ENCODE measurements at regions not wholly inside any gene's neighbourhood (a gene's known extent, or its start where the extent isn't known, plus 50 kb on each side); places are given as distances from the start of the nearest gene placed in this dataset.
"Not testable (repeated sequence)": the region's sequence is repeated elsewhere in the genome, so short reads cannot be mapped to it uniquely, and the experiment has no call there.

DNA sequence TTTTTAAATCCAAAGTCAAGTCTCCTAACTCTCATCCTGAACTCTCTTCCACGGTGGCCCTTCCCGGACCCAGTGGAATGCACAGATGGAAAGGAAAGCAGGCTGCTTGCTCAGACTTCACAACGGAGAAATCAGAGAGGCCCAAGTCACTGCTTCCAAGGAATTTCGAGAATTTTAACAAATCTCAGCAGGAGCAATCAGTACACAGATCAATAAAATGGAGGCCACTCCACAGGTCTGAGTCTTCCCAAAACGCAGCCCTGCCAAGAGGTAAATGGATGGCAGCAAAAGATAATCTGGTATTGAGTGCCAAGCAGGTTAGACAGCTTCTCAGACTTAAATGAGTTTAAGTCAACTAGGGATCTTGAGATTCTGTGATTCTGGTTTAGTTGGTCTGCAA, 81.1 kb upstream of the TIAM1 start:
- Histone ChIP-seq H3K27ac (ENCODE audit: low read depth, low read length) (no peak overlapping the region), H3K9me3 (ENCODE audit: control insufficient read depth in 1 of 2, low read length in 2 of 2) (no peaks in the 10 kb centered on the region), H3K27me3 (ENCODE audit: control insufficient read depth in 1 of 2, insufficient read depth in 2 of 2, low read length in 2 of 2) (no peaks in the 10 kb centered on the region), H3K4me1 (ENCODE audit: control insufficient read depth in 1 of 2, insufficient read depth in 2 of 2, low read length in 2 of 2) (no peaks in the 10 kb centered on the region), H3K9ac (ENCODE audit: low read depth in 1 of 2, low read length in 2 of 2) (no peak overlapping the region), H3K4me3 (ENCODE audit: low read depth in 1 of 2, low read length in 2 of 2) (no peak overlapping the region), H3K36me3 (ENCODE audit: control insufficient read depth in 1 of 2, insufficient read depth in 2 of 2, low read length in 2 of 2) (no peaks in the 10 kb centered on the region)

DNA sequence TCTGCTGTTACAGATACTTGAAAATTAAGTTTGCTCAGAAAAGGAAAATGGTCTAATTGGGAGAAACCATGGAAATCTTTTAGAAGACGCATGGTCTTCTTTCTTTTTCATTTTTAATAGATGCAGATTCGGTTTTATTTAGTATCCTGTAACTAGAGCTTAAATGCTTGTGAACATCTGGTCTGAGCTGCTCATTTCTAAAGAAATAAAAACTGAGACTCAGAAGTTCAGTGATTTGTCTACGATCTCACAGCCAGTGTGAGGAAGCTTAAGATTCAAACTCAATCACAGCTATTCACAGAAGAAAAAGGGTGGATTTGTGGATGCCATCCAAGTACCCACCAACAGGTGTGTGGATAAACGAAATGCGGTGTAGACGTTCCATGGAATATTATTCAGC, 80.0 kb upstream of the TIAM1 start:
- Histone ChIP-seq H3K4me1 (ENCODE audit: control insufficient read depth in 1 of 2, insufficient read depth in 2 of 2, low read length in 2 of 2) (no peaks in the 10 kb centered on the region), H3K9me3 (ENCODE audit: control insufficient read depth in 1 of 2, low read length in 2 of 2) (no peaks in the 10 kb centered on the region)

GRCh38 chr21:31420988-31421387, 76.9 kb upstream of the TIAM1 start:
- H3K27ac ChIP-seq (ENCODE audit: low read depth, low read length), result no peak overlapping the region
- no peaks in the 10 kb centered on the region for H3K36me3 ChIP-seq (ENCODE audit: control insufficient read depth in 1 of 2, insufficient read depth in 2 of 2, low read length in 2 of 2)
- no peak overlapping the region for H3K9ac ChIP-seq (ENCODE audit: low read depth in 1 of 2, low read length in 2 of 2)
- H3K9me3 ChIP-seq (ENCODE audit: control insufficient read depth in 1 of 2, low read length in 2 of 2), result no peaks in the 10 kb centered on the region
- no peaks in the 10 kb centered on the region for H3K4me1 ChIP-seq (ENCODE audit: control insufficient read depth in 1 of 2, insufficient read depth in 2 of 2, low read length in 2 of 2)
- H3K4me3 ChIP-seq (ENCODE audit: low read depth in 1 of 2, low read length in 2 of 2), result no peak overlapping the region
- H3K27me3 ChIP-seq (ENCODE audit: control insufficient read depth in 1 of 2, insufficient read depth in 2 of 2, low read length in 2 of 2), result no peaks in the 10 kb centered on the region

More for the DNA sequence above, 80.0 kb upstream of the TIAM1 start:
- Histone ChIP-seq H3K27me3 (ENCODE audit: control insufficient read depth in 1 of 2, insufficient read depth in 2 of 2, low read length in 2 of 2) (no peaks in the 10 kb centered on the region), H3K27ac (ENCODE audit: low read depth, low read length) (no peak overlapping the region), H3K9ac (ENCODE audit: low read depth in 1 of 2, low read length in 2 of 2) (no peak overlapping the region), H3K4me3 (ENCODE audit: low read depth in 1 of 2, low read length in 2 of 2) (no peak overlapping the region), H3K36me3 (ENCODE audit: control insufficient read depth in 1 of 2, insufficient read depth in 2 of 2, low read length in 2 of 2) (no peaks in the 10 kb centered on the region)

DNA sequence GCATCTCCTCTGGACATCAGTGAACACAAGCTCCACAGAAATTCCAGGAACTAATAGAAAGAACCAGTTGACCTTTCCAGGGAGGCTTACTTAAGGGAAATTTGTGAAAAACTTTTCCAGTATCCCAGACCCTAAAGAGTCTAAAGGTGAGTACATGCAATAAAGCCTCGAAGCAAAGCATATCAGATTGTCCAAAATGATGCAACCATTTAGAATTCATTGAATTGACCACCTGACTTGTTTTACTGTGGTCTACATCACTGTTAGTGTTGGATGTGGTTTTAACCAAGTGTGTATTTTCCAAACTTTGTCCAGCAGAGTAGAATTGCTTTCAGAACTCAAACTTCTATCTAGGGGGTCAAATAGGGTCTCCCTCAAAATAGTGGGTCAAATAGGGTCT, 76.3 kb upstream of the TIAM1 start:
- no peak overlapping the region for H3K4me3 ChIP-seq (ENCODE audit: low read depth in 1 of 2, low read length in 2 of 2)
- no peaks in the 10 kb centered on the region for H3K4me1 ChIP-seq (ENCODE audit: control insufficient read depth in 1 of 2, insufficient read depth in 2 of 2, low read length in 2 of 2)
- H3K27ac ChIP-seq (ENCODE audit: low read depth, low read length), result no peak overlapping the region
- no peaks in the 10 kb centered on the region for H3K27me3 ChIP-seq (ENCODE audit: control insufficient read depth in 1 of 2, insufficient read depth in 2 of 2, low read length in 2 of 2)
- no peak overlapping the region for H3K9ac ChIP-seq (ENCODE audit: low read depth in 1 of 2, low read length in 2 of 2)
- no peaks in the 10 kb centered on the region for H3K36me3 ChIP-seq (ENCODE audit: control insufficient read depth in 1 of 2, insufficient read depth in 2 of 2, low read length in 2 of 2)
- H3K9me3 ChIP-seq (ENCODE audit: control insufficient read depth in 1 of 2, low read length in 2 of 2), result no peaks in the 10 kb centered on the region

- H3K4me1 ChIP-seq (ENCODE audit: control insufficient read depth in 1 of 2, insufficient read depth in 2 of 2, low read length in 2 of 2), result no peaks in the 10 kb centered on the region
- no peak overlapping the region for H3K9ac ChIP-seq (ENCODE audit: low read depth in 1 of 2, low read length in 2 of 2)
- no peak overlapping the region for H3K4me3 ChIP-seq (ENCODE audit: low read depth in 1 of 2, low read length in 2 of 2)
- no peaks in the 10 kb centered on the region for H3K27me3 ChIP-seq (ENCODE audit: control insufficient read depth in 1 of 2, insufficient read depth in 2 of 2, low read length in 2 of 2)
- H3K27ac ChIP-seq (ENCODE audit: low read depth, low read length), result no peak overlapping the region
- no peaks in the 10 kb centered on the region for H3K36me3 ChIP-seq (ENCODE audit: control insufficient read depth in 1 of 2, insufficient read depth in 2 of 2, low read length in 2 of 2)
- H3K9me3 ChIP-seq (ENCODE audit: control insufficient read depth in 1 of 2, low read length in 2 of 2), result no peaks in the 10 kb centered on the region
These were observed 74.4 kb upstream of the TIAM1 start for GRCh38 chr21:31418377-31419001.

- not testable (repeated sequence) for H3K36me3 ChIP-seq (ENCODE audit: control insufficient read depth in 1 of 2, insufficient read depth in 2 of 2, low read length in 2 of 2); H3K9me3 ChIP-seq (ENCODE audit: control insufficient read depth in 1 of 2, low read length in 2 of 2); H3K27ac ChIP-seq (ENCODE audit: low read depth, low read length); H3K9ac ChIP-seq (ENCODE audit: low read depth in 1 of 2, low read length in 2 of 2); H3K27me3 ChIP-seq (ENCODE audit: control insufficient read depth in 1 of 2, insufficient read depth in 2 of 2, low read length in 2 of 2); H3K4me1 ChIP-seq (ENCODE audit: control insufficient read depth in 1 of 2, insufficient read depth in 2 of 2, low read length in 2 of 2); H3K4me3 ChIP-seq (ENCODE audit: low read depth in 1 of 2, low read length in 2 of 2)
These were observed 73.2 kb upstream of the TIAM1 start for GRCh38 chr21:31417214-31417613.

DNA sequence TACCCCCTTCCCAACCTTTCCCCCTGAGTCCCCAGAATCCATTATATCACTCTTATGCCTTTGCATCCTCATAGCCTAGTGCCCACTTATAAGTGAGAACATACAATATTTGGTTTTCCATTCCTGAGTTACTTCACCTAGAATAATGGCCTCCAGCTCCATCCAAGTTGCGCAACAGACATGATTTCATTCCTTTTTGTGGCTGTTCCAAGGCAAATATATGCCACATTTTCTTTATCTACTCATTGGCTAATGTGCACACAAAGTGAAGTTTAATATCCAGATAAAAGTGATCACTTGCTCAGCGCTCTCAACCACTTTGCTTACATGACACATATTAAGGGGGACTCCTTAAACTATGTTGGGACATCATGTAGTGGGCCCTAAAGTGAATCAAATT, 72.4 kb upstream of the TIAM1 start:
- Histone ChIP-seq H3K27ac (ENCODE audit: low read depth, low read length) (no peak overlapping the region), H3K9ac (ENCODE audit: low read depth in 1 of 2, low read length in 2 of 2) (no peak overlapping the region), H3K4me3 (ENCODE audit: low read depth in 1 of 2, low read length in 2 of 2) (no peak overlapping the region), H3K36me3 (ENCODE audit: control insufficient read depth in 1 of 2, insufficient read depth in 2 of 2, low read length in 2 of 2) (no peaks in the 10 kb centered on the region), H3K4me1 (ENCODE audit: control insufficient read depth in 1 of 2, insufficient read depth in 2 of 2, low read length in 2 of 2) (no peaks in the 10 kb centered on the region), H3K9me3 (ENCODE audit: control insufficient read depth in 1 of 2, low read length in 2 of 2) (no peaks in the 10 kb centered on the region), H3K27me3 (ENCODE audit: control insufficient read depth in 1 of 2, insufficient read depth in 2 of 2, low read length in 2 of 2) (no peaks in the 10 kb centered on the region)

DNA sequence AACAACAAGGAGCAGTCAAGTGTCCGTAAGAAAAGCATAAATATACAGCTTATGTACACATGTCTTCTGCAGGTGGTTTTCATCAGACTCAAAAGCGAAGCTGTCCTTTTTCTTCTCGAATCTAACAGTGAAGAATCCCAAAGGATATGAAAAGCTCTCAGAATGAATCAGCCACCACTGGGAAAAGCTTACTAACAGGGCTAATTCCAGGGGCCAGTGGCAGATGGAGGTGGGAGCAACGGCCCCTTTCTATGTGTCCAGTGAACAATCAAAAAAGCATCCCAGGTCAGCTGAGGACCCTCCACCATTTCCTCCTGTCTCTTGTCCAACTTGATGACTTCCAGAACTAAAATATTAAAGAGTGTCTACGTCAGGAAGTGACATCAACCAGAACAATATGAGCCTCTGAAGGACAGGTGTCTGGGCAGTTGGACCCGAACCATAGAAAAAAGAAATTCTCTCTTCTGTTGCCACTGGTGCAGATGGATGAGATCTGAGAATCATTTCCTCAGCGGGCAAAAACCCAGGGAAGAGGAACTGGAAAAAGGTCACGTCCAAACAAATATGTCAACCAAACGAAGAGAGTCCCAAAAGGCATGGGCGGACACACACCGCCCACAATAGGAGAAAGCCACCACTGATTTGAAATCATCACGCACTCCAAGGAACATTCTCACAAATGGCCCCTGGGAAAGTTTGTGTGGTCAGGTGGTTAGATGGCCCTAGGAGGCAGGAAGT, 70.4 kb upstream of the TIAM1 start:
- no peak overlapping the region for H3K27ac ChIP-seq (ENCODE audit: low read depth, low read length)
- no peaks in the 10 kb centered on the region for H3K27me3 ChIP-seq (ENCODE audit: control insufficient read depth in 1 of 2, insufficient read depth in 2 of 2, low read length in 2 of 2)
- H3K9ac ChIP-seq (ENCODE audit: low read depth in 1 of 2, low read length in 2 of 2), result no peak overlapping the region
- no peak overlapping the region for H3K4me3 ChIP-seq (ENCODE audit: low read depth in 1 of 2, low read length in 2 of 2)
- H3K9me3 ChIP-seq (ENCODE audit: control insufficient read depth in 1 of 2, low read length in 2 of 2), result no peaks in the 10 kb centered on the region
- peaks cover 0 to 5% of the 10 kb centered on the region in 2 donors for H3K4me1 ChIP-seq (ENCODE audit: control insufficient read depth in 1 of 2, insufficient read depth in 2 of 2, low read length in 2 of 2)
- no peaks in the 10 kb centered on the region for H3K36me3 ChIP-seq (ENCODE audit: control insufficient read depth in 1 of 2, insufficient read depth in 2 of 2, low read length in 2 of 2)

DNA sequence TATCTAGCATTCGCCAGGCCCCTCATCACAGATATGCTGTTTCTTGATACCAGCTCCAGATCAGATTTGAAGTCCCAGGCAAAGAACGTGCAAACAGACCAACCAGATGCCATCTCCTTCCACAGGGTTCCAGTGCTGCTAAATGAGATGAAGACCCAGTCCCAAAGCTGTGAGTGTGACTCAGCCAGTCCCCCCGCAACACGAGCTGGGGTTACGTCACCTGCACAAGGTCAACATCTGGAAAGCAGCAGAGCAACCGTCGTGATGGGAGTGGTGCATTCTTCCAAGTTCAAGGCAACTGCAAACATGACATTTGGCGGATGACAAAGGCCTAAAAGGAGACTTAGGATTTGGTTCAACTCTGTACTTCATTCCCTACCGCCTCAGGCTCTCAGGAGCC, 69.6 kb upstream of the TIAM1 start:
- Histone ChIP-seq H3K9me3 (ENCODE audit: control insufficient read depth in 1 of 2, low read length in 2 of 2) (no peaks in the 10 kb centered on the region), H3K27me3 (ENCODE audit: control insufficient read depth in 1 of 2, insufficient read depth in 2 of 2, low read length in 2 of 2) (no peaks in the 10 kb centered on the region), H3K4me1 (ENCODE audit: control insufficient read depth in 1 of 2, insufficient read depth in 2 of 2, low read length in 2 of 2) (peaks cover 0 to 5% of the 10 kb centered on the region in 2 donors), H3K4me3 (ENCODE audit: low read depth in 1 of 2, low read length in 2 of 2) (no peak overlapping the region), H3K36me3 (ENCODE audit: control insufficient read depth in 1 of 2, insufficient read depth in 2 of 2, low read length in 2 of 2) (no peaks in the 10 kb centered on the region), H3K9ac (ENCODE audit: low read depth in 1 of 2, low read length in 2 of 2) (no peak overlapping the region), H3K27ac (ENCODE audit: low read depth, low read length) (no peak overlapping the region)

DNA sequence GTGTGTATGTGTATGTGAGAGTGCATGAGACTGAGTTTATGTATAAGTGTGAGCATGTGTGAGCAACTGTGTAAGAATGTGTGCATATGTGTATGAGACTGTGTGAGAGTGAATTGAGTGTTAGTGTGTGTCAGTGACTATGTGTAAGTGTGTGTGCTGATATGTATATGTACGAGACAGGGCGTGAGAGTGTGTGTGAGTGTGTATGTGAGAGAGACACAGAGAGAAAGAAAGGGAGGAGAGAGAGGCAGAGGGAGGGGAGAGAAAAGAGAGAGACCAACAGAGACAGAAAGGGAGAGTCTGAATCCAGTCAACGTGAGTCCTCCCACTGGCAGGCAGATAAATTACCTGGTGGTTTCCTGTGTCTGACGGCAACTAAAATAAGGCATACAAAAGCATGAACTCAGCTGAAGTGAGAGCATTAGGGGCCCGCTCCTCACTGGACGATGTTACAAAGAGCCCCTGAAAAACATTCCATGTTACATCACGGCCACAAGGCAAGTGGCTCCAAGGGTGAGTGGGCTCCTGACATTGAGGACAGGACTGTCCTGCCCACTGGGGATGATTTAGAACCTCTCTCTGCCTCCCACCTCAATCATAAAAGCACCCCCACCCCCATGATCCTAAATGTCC, 66.6 kb upstream of the TIAM1 start:
- no peak overlapping the region for H3K4me3 ChIP-seq (ENCODE audit: low read depth in 1 of 2, low read length in 2 of 2)
- no peak overlapping the region for H3K9ac ChIP-seq (ENCODE audit: low read depth in 1 of 2, low read length in 2 of 2)
- H3K9me3 ChIP-seq (ENCODE audit: control insufficient read depth in 1 of 2, low read length in 2 of 2), result no peaks in the 10 kb centered on the region
- no peaks in the 10 kb centered on the region for H3K27me3 ChIP-seq (ENCODE audit: control insufficient read depth in 1 of 2, insufficient read depth in 2 of 2, low read length in 2 of 2)
- no peak overlapping the region for H3K27ac ChIP-seq (ENCODE audit: low read depth, low read length)
- no peaks in the 10 kb centered on the region for H3K36me3 ChIP-seq (ENCODE audit: control insufficient read depth in 1 of 2, insufficient read depth in 2 of 2, low read length in 2 of 2)
- peaks cover 0 to 5% of the 10 kb centered on the region in 2 donors for H3K4me1 ChIP-seq (ENCODE audit: control insufficient read depth in 1 of 2, insufficient read depth in 2 of 2, low read length in 2 of 2)

All from duodenal mucosa (tissue), 2 donors.